ENCODE measurements at regions not wholly inside any gene's neighbourhood (a gene's known extent, or its start where the extent isn't known, plus 50 kb on each side); places are given as distances from the start of the nearest gene placed in this dataset.
"Not testable (repeated sequence)": the region's sequence is repeated elsewhere in the genome, so short reads cannot be mapped to it uniquely, and the experiment has no call there.

DNA sequence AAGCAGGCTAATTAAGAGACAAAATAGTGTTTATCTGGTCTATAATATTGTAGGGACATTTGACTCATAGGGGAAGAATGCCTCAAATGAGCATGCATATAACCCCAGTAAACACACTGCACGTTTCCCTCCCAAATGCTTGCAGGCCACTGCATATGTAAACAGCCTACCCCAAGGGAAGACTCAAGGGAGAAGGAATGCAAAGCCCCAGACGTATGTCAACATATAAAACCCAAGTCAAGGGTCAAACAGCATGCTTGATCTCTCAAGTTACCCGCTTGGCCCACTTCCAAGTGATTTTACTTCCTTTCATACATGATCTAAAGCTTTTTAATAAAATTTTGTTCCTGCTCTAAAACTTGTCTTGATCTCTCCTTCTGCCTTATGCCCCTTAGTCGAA lies 1090.0 kb downstream of the OTOL1 start:
- no peak for DNase-seq

DNA sequence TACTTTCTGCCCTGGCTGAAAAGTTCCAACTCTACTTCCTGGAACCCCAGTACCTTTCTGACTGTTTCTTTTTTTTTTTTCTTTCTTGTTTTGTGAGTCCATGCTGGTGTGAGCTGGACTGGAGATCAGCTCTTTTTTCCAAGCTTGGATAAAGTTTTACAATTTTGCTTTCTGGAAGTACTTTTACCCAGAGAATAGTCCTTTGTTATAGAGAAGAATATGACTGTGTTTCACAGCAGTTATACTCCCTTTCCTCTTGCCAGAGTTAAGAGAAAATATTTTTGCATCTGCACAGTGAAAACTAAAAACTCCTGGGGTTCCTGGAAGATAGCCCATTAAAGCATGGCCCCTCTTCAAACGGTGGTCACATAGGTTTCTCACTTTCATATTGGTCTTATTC lies 1100.6 kb downstream of the OTOL1 start:
- no peak for DNase-seq

DNA sequence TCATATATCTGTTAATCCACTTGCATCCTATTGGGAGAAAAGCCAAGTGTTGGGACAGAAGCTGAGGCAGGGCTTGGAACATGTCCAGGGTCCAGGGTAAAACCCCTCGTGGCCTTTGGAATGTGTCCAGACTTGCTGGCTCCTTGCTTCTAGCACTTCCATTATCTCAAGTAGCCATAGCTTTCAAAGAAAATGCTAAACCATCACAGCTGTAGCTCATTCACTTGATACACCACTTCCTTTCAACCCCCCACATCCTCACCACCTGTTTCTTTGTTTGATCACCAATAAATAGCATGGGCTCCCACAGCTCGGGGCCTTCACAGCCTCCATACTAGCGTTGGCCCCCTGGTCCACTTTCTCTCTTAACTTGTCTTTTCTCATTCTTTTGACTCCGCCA lies 1101.9 kb downstream of the OTOL1 start:
- not testable (repeated sequence) for DNase-seq

DNA sequence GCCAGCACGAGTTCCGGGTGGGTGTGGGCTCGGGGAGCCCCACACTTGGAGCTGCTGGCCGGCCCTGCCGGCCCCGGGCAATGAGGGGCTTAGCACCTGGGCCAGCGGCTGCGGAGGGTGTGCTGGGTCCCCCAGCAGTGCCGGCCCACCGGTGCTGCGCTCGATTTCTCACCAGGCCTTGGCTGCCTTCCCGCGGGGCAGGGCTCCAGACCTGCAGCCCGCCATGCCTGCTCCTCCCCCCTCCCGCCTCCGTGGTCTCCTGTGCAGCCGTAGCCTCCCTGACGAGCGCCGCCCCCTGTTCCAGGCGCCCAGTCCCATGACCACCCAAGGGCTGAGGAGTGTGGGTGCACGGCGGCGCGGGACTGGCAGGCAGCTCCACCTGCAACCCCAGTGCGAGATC lies 1103.1 kb downstream of the OTOL1 start:
- not testable (repeated sequence) for DNase-seq

DNA sequence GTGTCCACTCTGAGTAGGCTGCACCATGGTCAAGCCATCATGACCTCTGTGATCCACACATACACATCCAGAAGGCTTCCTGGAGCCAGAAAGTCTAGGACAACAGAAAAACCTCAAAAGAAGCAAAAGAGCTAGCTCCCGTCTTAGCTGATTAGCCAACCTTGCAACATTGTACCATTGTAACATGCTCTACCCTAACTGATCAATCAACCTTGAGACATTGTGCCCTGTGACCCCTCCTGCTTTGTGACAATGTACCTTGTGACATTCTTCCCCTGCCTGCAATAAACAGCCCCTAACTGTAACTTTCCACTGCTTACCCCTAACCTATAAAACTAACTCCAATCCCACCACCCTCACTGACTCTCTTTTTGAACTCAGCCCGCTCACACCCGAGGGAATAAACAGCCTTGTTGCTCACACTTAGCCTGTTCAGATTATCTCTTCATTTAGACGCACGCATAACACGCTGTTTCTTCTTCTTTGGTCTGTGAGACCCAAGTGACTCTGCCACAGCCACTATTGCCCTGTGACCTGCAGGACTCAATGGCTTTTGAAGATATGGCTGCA lies 1104.6 kb downstream of the OTOL1 start:
- DNase-seq = no peak

DNA sequence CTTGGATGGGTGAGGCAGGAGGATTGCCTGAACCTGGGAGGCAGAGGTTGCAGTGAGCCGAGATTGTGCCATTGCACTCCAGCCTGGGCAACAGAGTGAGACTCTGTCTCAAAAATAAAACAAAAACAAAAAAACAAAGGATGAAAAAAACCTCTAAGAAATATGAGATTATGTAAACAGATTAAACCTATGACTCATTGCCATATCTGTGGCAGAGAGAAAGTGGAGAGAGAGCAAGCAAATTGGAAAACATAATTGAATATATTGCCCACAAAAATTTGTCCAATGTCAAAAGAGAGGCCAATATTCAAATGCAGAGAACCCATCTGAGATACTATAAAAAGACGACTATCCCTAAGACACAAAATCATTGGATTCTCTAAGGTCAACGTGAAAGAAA lies 1106.0 kb downstream of the OTOL1 start:
- no peak for DNase-seq

DNA sequence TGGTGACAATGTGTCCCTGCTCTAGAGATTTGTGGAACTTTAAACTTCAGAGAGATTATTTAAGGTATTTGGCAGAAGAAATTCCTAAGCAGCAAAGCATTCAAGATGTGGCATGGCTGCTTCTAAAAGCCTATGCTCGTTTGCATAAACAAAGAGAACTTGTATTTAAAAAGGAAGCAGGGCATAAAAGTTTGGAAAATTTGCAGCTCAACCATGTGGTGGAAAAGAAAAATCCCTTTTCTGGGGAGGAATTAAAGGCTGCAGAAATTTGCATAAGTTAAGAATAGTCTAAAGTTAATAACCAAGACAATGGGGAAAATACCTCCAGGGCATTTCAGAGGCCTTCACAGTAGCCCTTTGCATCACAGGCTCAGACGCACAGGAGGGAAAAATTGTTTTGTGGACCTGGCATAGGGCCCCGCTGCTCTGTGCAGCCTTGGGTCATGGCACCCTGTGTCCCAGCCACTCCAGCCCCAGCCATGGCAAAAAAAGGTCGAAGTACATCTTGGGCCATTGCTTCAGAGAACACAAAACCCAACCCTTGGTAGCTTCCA lies 1109.1 kb downstream of the OTOL1 start:
- no peak for DNase-seq

DNA sequence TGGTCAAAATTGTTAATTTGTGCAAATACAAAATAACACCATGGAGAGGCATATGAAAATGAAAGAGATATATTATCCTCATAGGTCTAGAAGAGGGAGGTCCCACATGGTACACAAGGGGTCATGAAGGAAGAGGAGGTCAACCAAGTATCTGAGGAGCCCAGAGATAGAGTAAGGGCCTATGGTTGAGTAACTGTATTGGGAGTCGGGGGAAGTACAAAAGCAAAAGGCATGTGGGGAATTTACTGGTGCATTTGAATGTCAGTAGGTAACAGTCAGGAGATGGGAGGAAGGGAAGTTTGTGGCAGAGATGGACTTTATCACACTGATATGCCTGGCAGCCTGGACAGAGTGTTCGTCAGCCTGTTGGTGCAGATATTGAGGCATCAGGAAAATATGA lies 1113.7 kb downstream of the OTOL1 start:
- DNase-seq = no peak

DNA sequence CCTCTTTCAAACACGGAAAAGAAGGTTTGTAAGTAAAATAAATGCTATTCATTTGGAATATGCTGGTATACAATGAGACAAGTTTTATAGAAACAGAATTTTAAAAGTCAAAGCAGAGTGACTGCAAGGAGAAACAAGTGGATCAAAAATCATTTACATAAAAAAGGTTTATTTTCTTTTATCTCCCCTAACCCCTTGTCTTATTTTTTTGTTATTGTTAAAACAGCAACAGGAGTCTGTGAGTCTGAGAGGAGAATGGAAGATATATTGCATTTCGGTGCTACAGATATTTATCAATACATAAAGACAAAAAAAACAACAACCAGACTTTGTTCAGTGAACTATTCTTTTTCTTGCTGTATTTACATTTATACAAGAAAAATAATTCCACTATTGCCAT lies 1116.4 kb downstream of the OTOL1 start:
- no peak for DNase-seq

DNA sequence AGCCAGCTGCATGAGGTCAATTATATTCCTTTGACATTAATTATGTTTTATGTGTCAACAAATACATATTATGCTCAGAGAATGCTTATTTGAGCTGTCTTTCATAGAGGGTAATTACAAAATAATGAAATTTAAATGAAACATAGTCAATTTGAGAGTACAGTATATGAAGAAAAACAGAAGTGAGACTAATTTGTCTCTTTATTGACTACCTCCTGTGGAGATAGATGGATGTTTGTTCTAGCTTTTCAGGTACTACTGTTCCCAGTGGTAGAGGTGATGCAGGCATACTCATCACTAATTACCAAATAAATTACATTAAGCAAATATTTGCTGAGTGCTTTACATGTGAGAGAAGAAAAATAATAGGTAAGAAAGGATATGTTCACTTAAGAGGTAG lies 1129.6 kb downstream of the OTOL1 start:
- no peak for DNase-seq

DNA sequence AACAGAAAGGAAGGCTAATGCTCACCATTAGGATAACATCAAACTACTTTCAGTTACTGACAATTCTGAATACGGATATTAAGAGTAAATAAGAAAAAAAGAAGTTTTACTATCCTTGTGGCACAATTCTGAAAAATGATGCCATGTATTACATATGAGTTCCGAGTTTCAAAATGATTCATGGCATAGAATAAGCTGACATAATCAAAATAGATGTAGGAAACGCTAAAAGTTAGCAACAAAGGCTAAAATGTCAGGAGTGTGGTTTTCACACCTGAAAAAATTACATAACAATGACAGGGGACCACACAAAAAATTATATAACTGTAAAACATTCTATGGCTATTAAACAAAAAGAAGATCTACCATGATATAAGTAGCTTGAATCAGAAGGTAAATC lies 1131.9 kb downstream of the OTOL1 start:
- no peak for DNase-seq

DNA sequence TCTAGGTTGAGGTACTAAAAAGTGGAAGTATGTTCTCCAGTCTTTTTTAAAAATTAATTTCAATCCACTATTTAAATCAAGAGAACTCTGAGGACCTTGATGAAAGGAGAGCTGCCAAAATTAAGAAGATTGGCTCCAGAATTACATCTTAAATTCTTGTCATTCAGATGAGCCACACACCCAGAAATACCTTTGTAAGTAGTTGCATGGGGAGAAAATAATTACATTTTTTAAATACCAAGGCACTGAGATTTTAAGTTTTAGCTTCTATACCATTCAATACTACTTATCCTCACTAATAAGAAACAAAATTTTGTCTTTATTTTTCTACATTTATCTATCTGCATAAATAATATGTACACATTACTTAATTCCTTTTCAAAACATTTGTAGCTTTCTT lies 1132.8 kb downstream of the OTOL1 start:
- no peak for DNase-seq

DNA sequence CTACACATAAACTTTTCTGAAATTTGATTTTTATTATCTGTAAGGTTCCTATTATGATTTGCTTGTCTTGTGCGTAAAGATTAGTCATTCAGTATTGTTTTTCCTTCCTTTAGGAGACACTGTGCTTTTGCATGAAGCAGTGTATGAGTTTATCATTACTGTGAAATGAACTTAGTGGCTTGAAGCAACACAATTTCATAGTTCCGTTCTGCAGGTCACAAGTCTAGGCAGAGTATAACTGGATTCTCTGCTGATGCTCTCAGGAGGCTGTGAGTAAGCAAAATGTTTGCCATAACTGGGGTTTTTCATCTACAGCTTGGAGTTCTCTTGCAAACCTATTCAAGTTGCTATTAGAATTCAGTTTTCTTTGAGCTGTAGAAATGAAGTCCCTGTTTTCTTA lies 1136.1 kb downstream of the OTOL1 start:
- DNase-seq = no peak

DNA sequence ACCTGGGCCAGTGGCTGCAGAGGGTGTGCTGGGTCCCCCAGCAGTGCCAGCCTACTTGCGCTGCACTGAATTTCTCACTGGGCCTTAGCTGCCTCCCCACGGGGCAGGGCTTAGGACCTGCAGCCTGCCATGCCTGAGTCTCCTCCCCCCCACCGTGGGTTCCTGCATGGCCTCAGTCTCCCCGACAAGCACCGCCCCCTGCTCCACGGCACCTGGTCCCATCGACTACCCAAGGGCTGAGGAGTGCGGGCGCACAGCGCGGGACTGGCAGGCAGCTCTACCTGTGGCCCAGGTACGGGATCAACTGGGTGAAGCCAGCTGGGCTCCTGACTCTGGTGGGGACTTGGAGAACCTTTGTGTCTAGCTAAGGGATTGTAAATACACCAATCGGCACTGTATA lies 1143.6 kb downstream of the OTOL1 start:
- not testable (repeated sequence) for DNase-seq

DNA sequence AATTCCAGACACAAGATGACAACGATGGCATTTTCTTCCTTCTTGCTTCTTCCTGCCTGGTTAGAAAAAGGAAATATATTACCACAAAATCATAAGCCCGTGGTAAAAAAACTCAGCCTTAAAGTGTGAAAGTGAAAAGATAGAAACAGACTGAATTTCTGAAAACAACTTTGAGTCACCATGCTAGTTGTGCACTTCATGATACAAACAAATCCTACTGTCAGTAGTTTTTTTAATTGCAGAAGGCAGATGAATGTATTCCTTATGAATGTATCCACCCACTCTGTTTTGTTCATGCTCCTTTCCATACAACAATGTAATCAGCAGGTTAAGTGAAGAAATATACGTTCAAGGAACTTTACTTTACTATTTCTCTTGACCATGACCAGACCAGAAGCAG lies 1144.7 kb downstream of the OTOL1 start:
- DNase-seq = no peak

DNA sequence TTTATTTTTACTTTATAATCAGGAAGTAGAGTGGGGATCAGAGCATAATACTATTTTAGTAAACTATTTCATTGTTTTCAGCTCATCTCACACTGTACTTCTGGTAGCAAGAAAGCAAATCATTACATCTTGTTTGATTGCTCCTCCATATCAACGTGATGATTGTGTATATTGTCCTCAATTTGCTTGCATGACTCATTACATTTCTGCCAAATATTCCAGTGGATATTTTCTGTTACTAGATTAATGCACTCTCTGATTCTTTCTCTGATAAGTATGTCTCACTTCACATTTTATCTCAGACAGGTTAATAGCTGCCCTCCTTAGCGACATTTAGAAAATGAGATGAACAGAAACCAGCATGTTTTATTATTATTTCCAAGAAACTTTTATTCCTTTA lies 1145.3 kb downstream of the OTOL1 start:
- DNase-seq = no peak

DNA sequence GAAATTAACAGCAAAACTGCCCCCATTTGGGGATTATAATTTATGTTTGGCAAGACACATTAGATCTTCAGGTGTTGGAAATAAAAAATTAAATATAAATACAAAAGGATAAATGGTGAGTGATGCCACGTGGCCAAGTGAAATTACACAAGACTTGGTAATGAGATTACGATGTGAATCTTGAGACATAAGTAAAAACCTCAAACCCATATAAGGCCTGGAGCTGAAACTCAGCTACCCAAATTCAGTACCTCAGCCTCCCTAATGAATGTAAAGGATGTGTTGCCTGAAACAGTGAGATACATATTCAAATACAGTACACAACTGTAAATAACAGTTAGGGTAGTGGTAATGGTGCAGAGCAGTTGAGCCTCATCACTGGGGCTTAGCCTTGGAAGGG lies 1146.6 kb downstream of the OTOL1 start:
- DNase-seq = no peak

DNA sequence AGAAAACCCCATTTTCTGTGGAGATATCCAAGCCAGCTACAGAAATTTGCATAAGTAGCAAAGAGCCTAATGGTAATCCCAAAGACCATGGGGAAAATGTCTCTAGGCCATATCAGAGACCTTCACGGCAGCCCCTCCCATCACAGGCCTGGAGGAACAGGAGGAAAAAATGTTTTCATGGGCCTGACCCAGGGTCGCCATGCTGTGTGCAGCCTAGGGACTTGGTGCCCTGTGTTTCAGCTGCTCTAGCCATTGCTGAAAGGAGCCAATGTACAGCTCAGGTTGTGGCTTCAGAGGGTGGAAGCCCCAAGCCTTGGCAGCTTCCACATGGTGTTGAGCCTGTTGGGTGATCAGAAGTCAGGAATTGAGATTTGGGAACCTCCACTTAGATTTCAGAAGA lies 1150.7 kb downstream of the OTOL1 start:
- DNase-seq = no peak

DNA sequence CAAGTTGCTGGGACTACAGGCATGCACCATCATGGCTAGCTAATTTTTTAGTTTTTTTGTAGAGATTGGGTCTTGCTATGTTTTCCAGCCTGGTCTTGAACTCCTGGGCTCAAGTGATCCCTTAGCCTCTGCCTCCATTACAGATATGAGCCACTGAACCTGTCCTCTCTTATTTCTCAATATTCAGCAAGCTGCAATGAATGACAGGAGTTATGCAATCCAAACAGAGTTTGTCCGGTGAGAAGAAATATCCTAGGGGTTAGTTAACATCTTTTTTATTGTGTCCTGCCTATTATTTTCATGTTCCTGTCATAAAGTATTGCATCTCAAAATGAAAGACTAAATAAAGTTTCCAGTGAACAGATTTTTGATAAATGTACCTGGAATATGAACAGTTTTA lies 1161.4 kb downstream of the OTOL1 start:
- no peak for DNase-seq

DNA sequence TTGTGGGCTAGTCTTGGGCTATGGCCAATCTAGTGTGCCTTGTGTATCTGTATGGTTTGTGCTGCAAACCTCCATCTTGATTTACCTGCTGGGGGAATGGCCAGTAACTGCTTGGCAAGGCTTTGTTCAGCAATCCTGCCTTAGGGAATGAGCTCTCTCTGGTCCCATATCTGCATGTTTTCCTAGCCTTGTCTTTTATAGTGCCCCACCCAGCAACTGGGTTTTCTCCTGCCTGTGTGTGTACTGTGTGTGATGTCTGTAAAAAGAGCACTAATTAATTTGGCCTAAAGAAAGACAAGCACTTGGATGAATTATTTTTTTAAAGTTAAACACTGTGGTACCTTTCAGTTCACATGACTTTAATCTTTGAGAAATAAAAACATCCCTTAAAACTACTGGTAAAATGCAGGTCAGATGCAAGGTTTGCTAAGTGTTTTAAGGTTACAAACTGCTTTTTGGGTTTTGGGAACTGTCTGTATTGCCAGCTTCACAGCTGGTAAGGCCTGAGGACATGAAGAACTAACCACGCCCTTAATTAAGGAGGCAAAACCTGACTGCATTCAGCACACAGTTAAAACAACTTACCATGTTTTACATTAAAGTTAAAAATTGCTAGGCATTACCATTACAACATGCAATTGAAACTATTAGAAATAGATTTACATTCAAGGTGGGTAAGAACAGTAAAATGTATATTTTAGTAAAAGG lies 1169.2 kb downstream of the OTOL1 start:
- no peak for DNase-seq

DNA sequence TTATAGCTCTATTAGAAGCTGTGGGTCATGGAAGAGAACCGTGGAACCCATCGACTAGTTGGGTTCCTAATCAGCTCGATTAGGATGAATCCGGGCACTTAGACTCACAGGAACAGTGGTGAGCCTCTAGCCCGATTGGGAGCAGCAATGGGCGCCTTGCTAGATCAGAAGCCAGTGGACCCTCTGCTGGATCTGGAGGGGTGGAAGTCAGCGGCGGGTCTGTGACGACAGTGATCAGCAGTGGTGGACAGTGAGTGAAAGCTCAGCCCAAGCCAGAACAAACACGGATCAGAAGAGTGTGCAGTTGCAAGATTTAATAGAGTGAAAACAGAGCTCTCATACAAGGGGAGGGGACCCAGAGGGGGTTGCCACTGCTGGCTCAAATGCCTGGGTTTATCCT lies 1170.2 kb downstream of the OTOL1 start:
- no peak for DNase-seq

DNA sequence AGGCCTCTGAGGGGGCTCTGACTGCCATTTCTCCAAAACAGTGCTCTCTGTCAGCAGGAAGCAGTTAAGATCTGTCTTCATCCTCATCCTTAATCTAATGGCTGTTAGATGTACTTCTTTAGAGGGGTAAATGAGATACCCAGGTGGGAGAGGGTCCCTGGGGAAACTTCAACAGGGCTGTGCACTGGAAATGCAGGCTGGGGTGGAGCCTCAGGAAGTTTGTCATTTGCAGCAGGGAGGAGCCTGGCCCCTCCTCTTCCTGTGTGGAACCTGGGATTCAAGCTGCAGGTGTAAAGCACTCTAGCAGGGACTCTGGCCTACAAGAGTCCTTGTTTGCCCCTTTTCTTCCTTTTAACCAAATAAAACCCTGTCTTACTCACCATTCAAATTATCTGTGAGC lies 1173.6 kb downstream of the OTOL1 start:
- no peak for DNase-seq

DNA sequence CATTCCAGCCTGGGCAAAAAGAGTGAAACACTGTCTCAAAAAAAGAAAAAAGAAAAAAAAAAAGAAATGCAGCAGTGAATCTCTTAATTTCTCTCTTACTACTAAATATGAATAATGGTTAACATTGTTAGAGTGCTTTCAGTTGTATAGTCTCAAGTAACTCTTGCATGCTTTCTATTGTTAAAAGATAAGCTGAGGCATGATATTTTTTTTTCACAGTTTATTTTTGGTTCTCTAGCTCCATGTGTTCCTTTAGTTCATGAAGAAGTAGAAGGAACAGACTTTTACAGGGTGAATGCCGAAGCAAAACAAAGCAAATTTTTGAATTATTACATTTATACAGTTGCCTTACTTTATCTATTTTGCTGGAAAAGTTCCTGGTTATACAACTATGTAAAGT lies 1180.9 kb downstream of the OTOL1 start:
- no peak for DNase-seq

DNA sequence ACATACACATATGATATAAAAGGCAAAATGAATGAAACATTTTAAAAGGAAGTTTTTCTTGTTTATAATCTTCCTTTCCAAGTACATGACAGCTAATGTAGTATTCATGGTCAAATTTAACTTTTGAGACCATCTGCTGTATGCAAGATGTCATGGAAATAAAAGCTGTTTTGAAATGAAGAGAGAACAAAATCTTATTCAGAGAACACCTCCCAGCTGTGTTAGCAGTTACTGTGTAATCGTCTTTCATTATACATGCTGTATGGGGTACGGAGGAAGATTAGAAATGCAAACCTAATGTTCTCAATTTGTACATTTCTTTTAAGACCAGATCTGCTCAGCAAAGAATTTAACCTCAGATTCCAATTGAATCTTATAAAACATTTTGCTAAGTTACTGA lies 1182.3 kb downstream of the OTOL1 start:
- no peak for DNase-seq

DNA sequence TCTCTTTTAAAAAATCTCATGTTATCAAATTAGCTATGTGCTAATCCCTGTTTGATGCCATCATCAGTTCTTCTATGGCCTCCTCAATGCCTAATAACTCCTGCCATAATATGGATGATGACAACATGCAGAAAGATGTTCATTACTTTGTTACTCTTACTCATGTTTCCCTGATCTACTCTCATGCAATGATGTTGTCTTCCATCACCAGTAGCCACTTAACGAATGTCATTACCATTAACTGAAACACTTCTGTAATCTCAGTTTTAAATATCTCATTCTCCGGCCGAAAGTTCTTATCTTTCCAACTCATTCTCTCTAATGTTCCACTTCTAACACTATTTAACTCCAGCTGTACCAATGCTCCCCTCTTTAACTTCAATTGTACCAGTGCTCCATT lies 1187.7 kb downstream of the OTOL1 start:
- DNase-seq = no peak

All from stimulated activated CD4-positive, alpha-beta T cell treated with anti-CD3 and anti-CD28 coated beads, Interleukin-12 subunit alpha, Interleukin-12 subunit beta, amount 100 ng/mL, for 4 hours (primary cell).